ENCODE measurements at regions not wholly inside any gene's neighbourhood (a gene's known extent, or its start where the extent isn't known, plus 50 kb on each side); places are given as distances from the start of the nearest gene placed in this dataset.

DNA sequence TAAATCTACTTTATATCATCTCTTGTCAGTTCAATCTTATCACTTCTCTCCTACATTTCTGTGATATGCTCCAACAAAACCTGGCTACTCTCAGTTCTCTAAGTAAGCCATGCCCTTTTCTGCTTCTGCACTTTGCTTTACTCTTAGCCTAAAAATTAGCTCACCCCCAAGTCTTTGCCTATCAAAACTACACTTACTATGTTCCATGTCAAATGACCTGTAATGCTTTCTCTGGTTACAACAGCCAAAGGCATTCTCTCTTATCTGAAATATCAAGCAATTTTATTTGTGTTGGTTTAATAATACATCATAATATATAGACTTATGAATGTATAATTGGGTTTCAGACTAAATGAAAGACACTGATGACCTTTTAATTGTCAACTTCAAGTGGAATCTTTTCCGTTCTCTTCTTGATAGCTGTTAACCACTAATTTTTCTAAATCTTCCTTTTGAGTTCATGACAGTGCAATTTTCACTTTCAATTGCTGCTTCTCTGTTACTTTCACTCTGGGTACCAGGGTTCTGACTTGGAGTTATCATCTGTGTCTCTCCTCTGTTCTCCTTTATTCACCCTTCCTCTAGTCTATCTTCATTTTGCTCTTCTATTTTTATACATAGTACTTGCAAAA, 619.0 kb upstream of the GOLIM4 start:
- TF ChIP-seq POLR2AphosphoS5 (IDR thresholded peaks at IDR 0.05; ENCODE audit: low read depth, low read length) (no peak), POLR2A (IDR thresholded peaks at IDR 0.05; ENCODE audit: low read depth, low read length) (no peak)
